WTC11 (cell line): ENCODE measurements at regions not wholly inside any gene's neighbourhood (a gene's known extent, or its start where the extent isn't known, plus 50 kb on each side); places are given as distances from the start of the nearest gene placed in this dataset.

ENCODE experiments used
- ATAC-seq: fragments of 200-7000 bp; cut with Tn5 transposase; 2 replicates; pipeline ENCODE4 v1.10.0; 2021; ENCODE audit warnings: mild to moderate bottlenecking, moderate library complexity
- CTCF ChIA-PET: fragments of 300-600 bp; sonication (Branson Sonifier 250); formaldehyde crosslinking; loops from one replicate; lab custom pipeline; 2021; ENCODE audit warnings: antibody characterized with exemption; lab: Charles Lee
- POLR2A ChIA-PET: fragments of 350-600 bp; sonication (Branson Sonifier 250); formaldehyde crosslinking; loops from one replicate; lab custom pipeline; 2021; ENCODE audit warnings: antibody characterized with exemption; lab: Charles Lee
- DNase-seq: peaks from one replicate; pipeline ENCODE4 v3.0.0; 2021; ENCODE audit warnings: low spot score
- H3K27ac Mint-ChIP-seq: 2 replicates; pipeline ENCODE4 v1.8.0; 2021; ENCODE audit warnings: mixed read lengths
- H3K27me3 Mint-ChIP-seq: 2 replicates; pipeline ENCODE4 v1.8.0; 2021; ENCODE audit warnings: low read depth, mild to moderate bottlenecking, moderate library complexity, mixed read lengths
- H3K36me3 Mint-ChIP-seq: 2 replicates; pipeline ENCODE4 v1.8.0; 2021; ENCODE audit warnings: mixed read lengths
- H3K4me1 Mint-ChIP-seq: 2 replicates; pipeline ENCODE4 v1.8.0; 2022; ENCODE audit warnings: mixed read lengths
- H3K4me3 Mint-ChIP-seq: 2 replicates; pipeline ENCODE4 v1.8.0; 2021; ENCODE audit warnings: mild to moderate bottlenecking, moderate library complexity, mixed read lengths
- H3K9me3 Mint-ChIP-seq: 2 replicates; pipeline ENCODE4 v1.8.0; 2021; ENCODE audit warnings: mixed read lengths
- CREB1 ChIP-seq: sonication (generic); formaldehyde crosslinking; IDR thresholded peaks from 2 replicates; pipeline ENCODE4 v1.8.0; 2023; ENCODE audit warnings: mild to moderate bottlenecking, missing genetic modification reagents
- CREM ChIP-seq: sonication (generic); formaldehyde crosslinking; IDR thresholded peaks from 2 replicates; pipeline ENCODE4 v1.8.1; 2022; ENCODE audit warnings: mild to moderate bottlenecking, missing genetic modification reagents, moderate library complexity
- ELF4 ChIP-seq: sonication (generic); formaldehyde crosslinking; IDR thresholded peaks from 2 replicates; pipeline ENCODE4 v1.8.1; 2022; ENCODE audit warnings: low read depth, mild to moderate bottlenecking, moderate library complexity, missing genetic modification reagents
- GTF2I ChIP-seq: fragments of 250-450 bp; sonication (Bioruptor Pico); conservative IDR thresholded peaks from 2 replicates; pipeline ENCODE4 v1.4.0; 2021; ENCODE audit warnings: mild to moderate bottlenecking
- KAT7 ChIP-seq: sonication (generic); formaldehyde crosslinking; IDR thresholded peaks from 2 replicates; pipeline ENCODE4 v1.8.1; 2023; ENCODE audit warnings: missing genetic modification reagents, mild to moderate bottlenecking, borderline replicate concordance
- SMAD3 ChIP-seq: sonication (generic); formaldehyde crosslinking; IDR thresholded peaks from 2 replicates; pipeline ENCODE4 v1.8.0; 2022; ENCODE audit warnings: missing genetic modification reagents, mild to moderate bottlenecking, borderline replicate concordance
- SP1 ChIP-seq: sonication (generic); formaldehyde crosslinking; conservative IDR thresholded peaks from 2 replicates; pipeline ENCODE4 v1.8.1; 2022; ENCODE audit warnings: missing genetic modification reagents
- ZNF138 ChIP-seq: sonication (generic); formaldehyde crosslinking; conservative IDR thresholded peaks from 2 replicates; pipeline ENCODE4 v1.8.1; 2022; ENCODE audit warnings: mild to moderate bottlenecking, moderate library complexity, missing genetic modification reagents
- ZNF263 ChIP-seq: sonication (generic); formaldehyde crosslinking; IDR thresholded peaks from 2 replicates; pipeline ENCODE4 v1.8.1; 2022; ENCODE audit warnings: low read depth, mild to moderate bottlenecking, moderate library complexity, missing genetic modification reagents
- ZNF396 ChIP-seq: fragments of 250-450 bp; sonication (Bioruptor Pico); IDR thresholded peaks from 2 replicates; pipeline ENCODE4 v1.8.0; 2021; ENCODE audit warnings: mild to moderate bottlenecking, moderate library complexity, borderline replicate concordance
- ZNF416 ChIP-seq: fragments of 250-450 bp; sonication (Bioruptor Pico); IDR thresholded peaks from 2 replicates; pipeline ENCODE4 v1.9.0; 2021; ENCODE audit warnings: mild to moderate bottlenecking, inconsistent platforms
- ZNF423 ChIP-seq: fragments of 250-450 bp; sonication (Bioruptor Pico); IDR thresholded peaks from 2 replicates; pipeline ENCODE4 v2.1.2; 2022; ENCODE audit warnings: mild to moderate bottlenecking, moderate library complexity
- ZNF671 ChIP-seq: fragments of 250-450 bp; sonication (Bioruptor Pico); IDR thresholded peaks from 2 replicates; pipeline ENCODE4 v1.8.0; 2021; ENCODE audit warnings: mild to moderate bottlenecking
- TF ChIP-seq, protein P1 (sequence below): sonication (generic); formaldehyde crosslinking; IDR thresholded peaks from 2 replicates; pipeline ENCODE4 v1.8.1; 2023; ENCODE audit warnings: mild to moderate bottlenecking, moderate library complexity, missing genetic modification reagents
- TF ChIP-seq, protein P2 (sequence below): sonication (generic); formaldehyde crosslinking; IDR thresholded peaks from 2 replicates; pipeline ENCODE4 v1.8.1; 2022; ENCODE audit warnings: missing genetic modification reagents, borderline replicate concordance
- TF ChIP-seq, protein P3 (sequence below): fragments of 250-450 bp; sonication (Bioruptor Pico); IDR thresholded peaks from 2 replicates; pipeline ENCODE4 v2.1.2; 2022; ENCODE audit warnings: mild to moderate bottlenecking, moderate library complexity
- TF ChIP-seq, protein P4 (sequence below): fragments of 250-450 bp; sonication (Bioruptor Pico); IDR thresholded peaks from 2 replicates; pipeline ENCODE4 v1.9.0; 2021; ENCODE audit warnings: mild to moderate bottlenecking, borderline replicate concordance
- TF ChIP-seq, protein P5 (sequence below): sonication (generic); formaldehyde crosslinking; IDR thresholded peaks from 2 replicates; pipeline ENCODE4 v1.8.1; 2023; ENCODE audit warnings: mild to moderate bottlenecking, missing genetic modification reagents
- TF ChIP-seq, protein P6 (sequence below): fragments of 250-450 bp; sonication (Bioruptor Pico); IDR thresholded peaks from 2 replicates; pipeline ENCODE4 v1.9.0; 2021; ENCODE audit warnings: moderate library complexity, mild to moderate bottlenecking, inconsistent platforms, borderline replicate concordance
- TF ChIP-seq, protein P7 (sequence below): sonication (generic); formaldehyde crosslinking; IDR thresholded peaks from 2 replicates; pipeline ENCODE4 v1.8.1; 2022; ENCODE audit warnings: mild to moderate bottlenecking, missing genetic modification reagents, moderate library complexity, borderline replicate concordance

DNA sequence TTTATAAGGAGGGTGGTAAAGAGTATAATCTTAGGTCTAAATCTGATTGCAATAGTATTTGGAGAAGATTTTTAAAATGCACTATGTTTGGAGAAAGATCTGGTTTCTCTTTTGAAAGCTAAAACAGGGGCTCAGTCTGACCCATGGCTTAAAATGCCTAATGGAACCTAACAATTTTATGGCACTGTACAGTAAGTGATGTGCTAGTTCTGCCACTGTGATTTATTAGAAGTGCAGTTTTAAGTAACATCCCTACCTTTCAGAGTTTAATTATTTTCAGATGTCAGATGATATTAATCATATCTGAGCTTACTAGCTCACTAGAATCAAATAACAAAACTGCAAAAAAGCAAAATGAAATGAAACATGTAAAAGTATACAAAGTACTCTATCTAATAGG is 514.7 kb upstream of the KCND2 start:
- DNase-seq (no peak), ATAC-seq (no peak)
- Mint-ChIP-seq H3K27me3 (no peaks in the 10 kb centered on the region), H3K4me3 (no peak overlapping the region), H3K9me3 (no peaks in the 10 kb centered on the region), H3K27ac (no peak overlapping the region; the same call in 1 of the 2 replicates), H3K36me3 (no peaks in the 10 kb centered on the region), H3K4me1 (peaks cover 34% of the 10 kb centered on the region)
- ChIA-PET POLR2A (no interaction called here), CTCF (no interaction called here)
- TF ChIP-seq, protein P1, sequence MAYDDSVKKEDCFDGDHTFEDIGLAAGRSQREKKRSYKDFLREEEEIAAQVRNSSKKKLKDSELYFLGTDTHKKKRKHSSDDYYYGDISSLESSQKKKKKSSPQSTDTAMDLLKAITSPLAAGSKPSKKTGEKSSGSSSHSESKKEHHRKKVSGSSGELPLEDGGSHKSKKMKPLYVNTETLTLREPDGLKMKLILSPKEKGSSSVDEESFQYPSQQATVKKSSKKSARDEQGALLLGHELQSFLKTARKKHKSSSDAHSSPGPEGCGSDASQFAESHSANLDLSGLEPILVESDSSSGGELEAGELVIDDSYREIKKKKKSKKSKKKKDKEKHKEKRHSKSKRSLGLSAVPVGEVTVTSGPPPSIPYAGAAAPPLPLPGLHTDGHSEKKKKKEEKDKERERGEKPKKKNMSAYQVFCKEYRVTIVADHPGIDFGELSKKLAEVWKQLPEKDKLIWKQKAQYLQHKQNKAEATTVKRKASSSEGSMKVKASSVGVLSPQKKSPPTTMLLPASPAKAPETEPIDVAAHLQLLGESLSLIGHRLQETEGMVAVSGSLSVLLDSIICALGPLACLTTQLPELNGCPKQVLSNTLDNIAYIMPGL: no peak
- TF ChIP-seq ZNF423 (CRISPR knock-in tag) (no peak), ZNF138 (CRISPR knock-in tag) (no peak), GTF2I (no peak), SP1 (CRISPR knock-in tag) (no peak), KAT7 (CRISPR knock-in tag) (no peak), ZNF396 (CRISPR knock-in tag) (no peak), ELF4 (CRISPR knock-in tag) (no peak), ZNF416 (CRISPR knock-in tag) (no peak)
- TF ChIP-seq, protein P2, sequence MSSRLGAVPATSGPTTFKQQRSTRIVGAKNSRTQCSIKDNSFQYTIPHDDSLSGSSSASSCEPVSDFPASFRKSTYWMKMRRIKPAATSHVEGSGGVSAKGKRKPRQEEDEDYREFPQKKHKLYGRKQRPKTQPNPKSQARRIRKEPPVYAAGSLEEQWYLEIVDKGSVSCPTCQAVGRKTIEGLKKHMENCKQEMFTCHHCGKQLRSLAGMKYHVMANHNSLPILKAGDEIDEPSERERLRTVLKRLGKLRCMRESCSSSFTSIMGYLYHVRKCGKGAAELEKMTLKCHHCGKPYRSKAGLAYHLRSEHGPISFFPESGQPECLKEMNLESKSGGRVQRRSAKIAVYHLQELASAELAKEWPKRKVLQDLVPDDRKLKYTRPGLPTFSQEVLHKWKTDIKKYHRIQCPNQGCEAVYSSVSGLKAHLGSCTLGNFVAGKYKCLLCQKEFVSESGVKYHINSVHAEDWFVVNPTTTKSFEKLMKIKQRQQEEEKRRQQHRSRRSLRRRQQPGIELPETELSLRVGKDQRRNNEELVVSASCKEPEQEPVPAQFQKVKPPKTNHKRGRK (CRISPR knock-in tag): no peak
- TF ChIP-seq, protein P3, sequence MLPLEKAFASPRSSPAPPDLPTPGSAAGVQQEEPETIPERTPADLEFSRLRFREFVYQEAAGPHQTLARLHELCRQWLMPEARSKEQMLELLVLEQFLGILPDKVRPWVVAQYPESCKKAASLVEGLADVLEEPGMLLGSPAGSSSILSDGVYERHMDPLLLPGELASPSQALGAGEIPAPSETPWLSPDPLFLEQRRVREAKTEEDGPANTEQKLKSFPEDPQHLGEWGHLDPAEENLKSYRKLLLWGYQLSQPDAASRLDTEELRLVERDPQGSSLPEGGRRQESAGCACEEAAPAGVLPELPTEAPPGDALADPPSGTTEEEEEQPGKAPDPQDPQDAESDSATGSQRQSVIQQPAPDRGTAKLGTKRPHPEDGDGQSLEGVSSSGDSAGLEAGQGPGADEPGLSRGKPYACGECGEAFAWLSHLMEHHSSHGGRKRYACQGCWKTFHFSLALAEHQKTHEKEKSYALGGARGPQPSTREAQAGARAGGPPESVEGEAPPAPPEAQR (CRISPR knock-in tag): no peak
- TF ChIP-seq, protein P4, sequence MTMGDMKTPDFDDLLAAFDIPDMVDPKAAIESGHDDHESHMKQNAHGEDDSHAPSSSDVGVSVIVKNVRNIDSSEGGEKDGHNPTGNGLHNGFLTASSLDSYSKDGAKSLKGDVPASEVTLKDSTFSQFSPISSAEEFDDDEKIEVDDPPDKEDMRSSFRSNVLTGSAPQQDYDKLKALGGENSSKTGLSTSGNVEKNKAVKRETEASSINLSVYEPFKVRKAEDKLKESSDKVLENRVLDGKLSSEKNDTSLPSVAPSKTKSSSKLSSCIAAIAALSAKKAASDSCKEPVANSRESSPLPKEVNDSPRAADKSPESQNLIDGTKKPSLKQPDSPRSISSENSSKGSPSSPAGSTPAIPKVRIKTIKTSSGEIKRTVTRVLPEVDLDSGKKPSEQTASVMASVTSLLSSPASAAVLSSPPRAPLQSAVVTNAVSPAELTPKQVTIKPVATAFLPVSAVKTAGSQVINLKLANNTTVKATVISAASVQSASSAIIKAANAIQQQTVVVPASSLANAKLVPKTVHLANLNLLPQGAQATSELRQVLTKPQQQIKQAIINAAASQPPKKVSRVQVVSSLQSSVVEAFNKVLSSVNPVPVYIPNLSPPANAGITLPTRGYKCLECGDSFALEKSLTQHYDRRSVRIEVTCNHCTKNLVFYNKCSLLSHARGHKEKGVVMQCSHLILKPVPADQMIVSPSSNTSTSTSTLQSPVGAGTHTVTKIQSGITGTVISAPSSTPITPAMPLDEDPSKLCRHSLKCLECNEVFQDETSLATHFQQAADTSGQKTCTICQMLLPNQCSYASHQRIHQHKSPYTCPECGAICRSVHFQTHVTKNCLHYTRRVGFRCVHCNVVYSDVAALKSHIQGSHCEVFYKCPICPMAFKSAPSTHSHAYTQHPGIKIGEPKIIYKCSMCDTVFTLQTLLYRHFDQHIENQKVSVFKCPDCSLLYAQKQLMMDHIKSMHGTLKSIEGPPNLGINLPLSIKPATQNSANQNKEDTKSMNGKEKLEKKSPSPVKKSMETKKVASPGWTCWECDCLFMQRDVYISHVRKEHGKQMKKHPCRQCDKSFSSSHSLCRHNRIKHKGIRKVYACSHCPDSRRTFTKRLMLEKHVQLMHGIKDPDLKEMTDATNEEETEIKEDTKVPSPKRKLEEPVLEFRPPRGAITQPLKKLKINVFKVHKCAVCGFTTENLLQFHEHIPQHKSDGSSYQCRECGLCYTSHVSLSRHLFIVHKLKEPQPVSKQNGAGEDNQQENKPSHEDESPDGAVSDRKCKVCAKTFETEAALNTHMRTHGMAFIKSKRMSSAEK: no peak
- TF ChIP-seq, protein P5, sequence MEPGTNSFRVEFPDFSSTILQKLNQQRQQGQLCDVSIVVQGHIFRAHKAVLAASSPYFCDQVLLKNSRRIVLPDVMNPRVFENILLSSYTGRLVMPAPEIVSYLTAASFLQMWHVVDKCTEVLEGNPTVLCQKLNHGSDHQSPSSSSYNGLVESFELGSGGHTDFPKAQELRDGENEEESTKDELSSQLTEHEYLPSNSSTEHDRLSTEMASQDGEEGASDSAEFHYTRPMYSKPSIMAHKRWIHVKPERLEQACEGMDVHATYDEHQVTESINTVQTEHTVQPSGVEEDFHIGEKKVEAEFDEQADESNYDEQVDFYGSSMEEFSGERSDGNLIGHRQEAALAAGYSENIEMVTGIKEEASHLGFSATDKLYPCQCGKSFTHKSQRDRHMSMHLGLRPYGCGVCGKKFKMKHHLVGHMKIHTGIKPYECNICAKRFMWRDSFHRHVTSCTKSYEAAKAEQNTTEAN (CRISPR knock-in tag): no peak
- TF ChIP-seq, protein P6, sequence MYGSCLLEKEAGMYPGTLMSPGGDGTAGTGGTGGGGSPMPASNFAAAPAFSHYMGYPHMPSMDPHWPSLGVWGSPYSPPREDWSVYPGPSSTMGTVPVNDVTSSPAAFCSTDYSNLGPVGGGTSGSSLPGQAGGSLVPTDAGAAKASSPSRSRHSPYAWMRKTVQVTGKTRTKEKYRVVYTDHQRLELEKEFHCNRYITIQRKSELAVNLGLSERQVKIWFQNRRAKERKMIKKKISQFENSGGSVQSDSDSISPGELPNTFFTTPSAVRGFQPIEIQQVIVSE (CRISPR knock-in tag): no peak

DNA sequence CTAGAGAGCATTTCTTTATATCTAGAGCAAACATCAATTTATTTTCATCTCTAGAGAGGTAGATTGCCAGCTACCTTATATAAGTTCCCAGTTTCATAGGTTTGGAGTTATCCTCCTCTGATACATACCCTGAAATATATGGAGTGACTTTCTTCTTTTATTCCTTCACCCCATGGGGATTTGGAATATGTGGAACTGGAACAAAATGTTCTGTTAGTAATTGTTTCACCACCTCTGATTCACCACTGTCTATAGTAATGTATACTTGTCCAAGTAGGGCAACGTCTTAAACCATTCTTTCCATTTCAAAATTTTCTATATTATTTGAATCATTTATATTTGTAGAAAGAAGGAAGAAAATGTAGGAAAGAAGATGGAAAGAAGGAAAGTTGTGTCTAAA is 511.2 kb upstream of the KCND2 start:
- Mint-ChIP-seq H3K27me3 (no peaks in the 10 kb centered on the region), H3K4me3 (no peak overlapping the region), H3K4me1 (peaks cover 5% of the 10 kb centered on the region), H3K9me3 (peaks cover 6% of the 10 kb centered on the region; the same call in 1 of the 2 replicates), H3K27ac (no peak overlapping the region)
- ATAC-seq (no peak), DNase-seq (no peak)
- CTCF ChIA-PET: no interaction called here
- TF ChIP-seq SMAD3 (CRISPR knock-in tag) (no peak), CREB1 (no peak), ZNF138 (CRISPR knock-in tag) (no peak), CREM (CRISPR knock-in tag) (no peak), ZNF671 (CRISPR knock-in tag) (no peak), ZNF263 (CRISPR knock-in tag) (no peak)
- TF ChIP-seq, protein P7, sequence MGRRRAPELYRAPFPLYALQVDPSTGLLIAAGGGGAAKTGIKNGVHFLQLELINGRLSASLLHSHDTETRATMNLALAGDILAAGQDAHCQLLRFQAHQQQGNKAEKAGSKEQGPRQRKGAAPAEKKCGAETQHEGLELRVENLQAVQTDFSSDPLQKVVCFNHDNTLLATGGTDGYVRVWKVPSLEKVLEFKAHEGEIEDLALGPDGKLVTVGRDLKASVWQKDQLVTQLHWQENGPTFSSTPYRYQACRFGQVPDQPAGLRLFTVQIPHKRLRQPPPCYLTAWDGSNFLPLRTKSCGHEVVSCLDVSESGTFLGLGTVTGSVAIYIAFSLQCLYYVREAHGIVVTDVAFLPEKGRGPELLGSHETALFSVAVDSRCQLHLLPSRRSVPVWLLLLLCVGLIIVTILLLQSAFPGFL (CRISPR knock-in tag): no peak
- TF ChIP-seq, all 79 proteins: peak for 0
- H3K36me3 Mint-ChIP-seq: no peaks in the 10 kb centered on the region
- POLR2A ChIA-PET: no interaction called here
